Epidermal melanocyte (primary cell): ENCODE measurements at regions not wholly inside any gene's neighbourhood (a gene's known extent, or its start where the extent isn't known, plus 50 kb on each side); places are given as distances from the start of the nearest gene placed in this dataset.

Experiments used
- DNase-seq: peaks from one replicate; pipeline ENCODE4 v3.0.0; 2011; ENCODE audit warnings: low spot score; ENCODE audit not compliant: insufficient read length

- no peak for DNase-seq
Observed at GRCh38 chr21:32216293-32216692, 62.6 kb downstream of the MIS18A start.

- DNase-seq = no peak
Observed at GRCh38 chr21:32215306-32215685, 63.6 kb downstream of the MIS18A start.

- DNase-seq = no peak
Observed at GRCh38 chr21:32214654-32215305, 64.1 kb downstream of the MIS18A start.

- DNase-seq = no peak
Observed at GRCh38 chr21:32212116-32212515, 66.7 kb downstream of the MIS18A start.

GRCh38 chr21:32211306-32211705 lies 67.5 kb downstream of the MIS18A start:
- DNase-seq = no peak

GRCh38 chr21:32209580-32209979 lies 69.3 kb downstream of the MIS18A start:
- no peak for DNase-seq

- no peak for DNase-seq
Observed at GRCh38 chr21:32207406-32207716, 71.5 kb downstream of the MIS18A start.

GRCh38 chr21:32206631-32207405 lies 72.0 kb downstream of the MIS18A start:
- no peak for DNase-seq

GRCh38 chr21:32203877-32204480 lies 74.9 kb downstream of the MIS18A start:
- DNase-seq = no peak

GRCh38 chr21:32200029-32200428 lies 78.8 kb downstream of the MIS18A start:
- DNase-seq = no peak

GRCh38 chr21:32198384-32198783 lies 80.5 kb downstream of the MIS18A start:
- DNase-seq = no peak

- DNase-seq = no peak
Observed at GRCh38 chr21:32197896-32198295, 81.0 kb downstream of the MIS18A start.

GRCh38 chr21:32196001-32196400 lies 82.8 kb downstream of the MIS18A start:
- no peak for DNase-seq

GRCh38 chr21:32193098-32193465 lies 85.8 kb downstream of the MIS18A start:
- no peak for DNase-seq

- no peak for DNase-seq
Observed at GRCh38 chr21:32192291-32193097, 86.4 kb downstream of the MIS18A start.

- no peak for DNase-seq
Observed at GRCh38 chr21:32190493-32191144, 88.2 kb downstream of the MIS18A start.

- DNase-seq = no peak
Observed at GRCh38 chr21:32189688-32190483, 89.0 kb downstream of the MIS18A start.

GRCh38 chr21:32186804-32187203 lies 92.0 kb downstream of the MIS18A start:
- no peak for DNase-seq

GRCh38 chr21:32185726-32186125 lies 93.1 kb downstream of the MIS18A start:
- no peak for DNase-seq

GRCh38 chr21:32185103-32185502 lies 93.7 kb downstream of the MIS18A start:
- DNase-seq = no peak

GRCh38 chr21:32184485-32184884 lies 94.4 kb downstream of the MIS18A start:
- DNase-seq = no peak
